ENCODE measurements at regions not wholly inside any gene's neighbourhood (a gene's known extent, or its start where the extent isn't known, plus 50 kb on each side); places are given as distances from the start of the nearest gene placed in this dataset.

GRCh38 chr7:115552766-115553165 is 477.8 kb downstream of the TFEC start:
- DNase-seq: no peak

DNA sequence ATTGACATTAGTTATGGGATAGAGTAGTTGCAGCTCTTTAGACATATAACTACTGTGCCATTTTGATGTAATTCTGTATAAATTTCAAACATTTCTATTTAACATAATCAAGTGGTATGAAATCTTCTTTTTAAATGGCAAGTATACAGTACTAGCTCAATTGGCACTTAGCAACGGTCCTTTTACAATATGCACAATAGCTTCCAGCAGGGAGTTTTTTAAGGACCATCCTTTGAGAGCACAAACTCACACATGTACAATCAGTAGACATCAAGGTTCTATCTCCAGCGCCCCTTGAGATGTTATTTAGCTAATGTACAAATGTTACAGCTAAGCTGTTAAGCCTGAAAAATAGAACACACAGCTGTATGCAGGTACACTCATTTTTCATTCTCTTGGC is 480.7 kb downstream of the TFEC start:
- DNase-seq: no peak

DNA sequence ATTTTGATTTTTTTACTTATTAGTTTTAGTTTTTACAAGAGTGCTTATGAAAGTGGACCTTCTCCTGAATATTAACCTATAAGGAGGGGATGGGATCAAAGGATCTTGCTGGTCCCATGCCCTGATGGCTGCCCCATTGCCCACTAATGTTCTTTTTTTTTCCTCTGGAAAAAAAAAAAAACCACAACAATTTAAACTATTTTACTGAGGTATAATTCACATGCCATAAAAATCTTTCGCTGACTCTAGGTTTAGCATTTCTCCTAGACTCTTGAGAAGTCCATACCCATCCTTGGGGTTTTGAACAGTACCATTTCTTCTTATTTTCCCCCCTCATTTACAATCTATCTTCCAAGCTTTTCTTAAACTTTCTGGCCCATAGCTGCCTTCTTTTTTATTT is 481.8 kb downstream of the TFEC start:
- no peak for DNase-seq

- no peak for DNase-seq
Measured at GRCh38 chr7:115546790-115547189, 483.8 kb downstream of the TFEC start.

DNA sequence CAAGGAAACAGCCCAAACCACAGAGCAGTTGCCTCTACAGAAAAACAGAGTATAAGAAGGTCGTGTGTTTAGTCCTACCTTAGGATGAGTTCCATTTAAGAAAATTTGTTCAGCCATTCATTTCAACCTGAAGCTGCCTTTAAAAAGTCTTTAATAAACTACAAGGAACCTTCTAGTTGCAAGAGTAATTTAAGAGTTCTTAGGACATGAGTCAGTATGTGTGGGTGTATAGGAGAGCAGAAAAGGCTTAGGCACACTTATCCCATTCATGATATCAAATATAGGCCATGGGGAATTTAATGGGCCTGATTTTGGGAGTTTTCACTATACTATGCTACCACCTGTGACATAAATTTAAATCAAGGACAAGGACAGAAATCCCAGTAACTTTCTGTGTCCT is 496.8 kb downstream of the TFEC start:
- no peak for DNase-seq

- DNase-seq: no peak
Measured at GRCh38 chr7:115526278-115526677, 504.3 kb downstream of the TFEC start.

GRCh38 chr7:115522174-115522573 is 508.4 kb downstream of the TFEC start:
- DNase-seq: no peak

DNA sequence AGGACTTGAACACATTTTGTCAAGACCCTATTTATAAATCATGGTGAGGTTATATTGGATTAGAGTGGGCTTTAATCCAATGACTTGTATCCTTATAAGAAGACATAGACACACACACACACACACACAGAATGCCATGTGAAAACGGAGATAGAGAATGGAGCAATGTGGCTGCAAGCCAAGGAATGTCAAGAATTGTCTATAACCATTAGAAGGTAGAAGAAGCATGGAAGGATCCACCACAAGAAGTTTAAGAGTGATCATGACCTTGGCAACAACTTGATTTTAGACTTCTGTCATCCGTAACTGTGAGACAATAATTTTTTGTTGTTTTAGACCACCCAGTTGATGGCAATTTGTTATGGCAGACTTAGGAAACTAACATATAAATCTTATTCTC is 514.2 kb downstream of the TFEC start:
- DNase-seq: no peak

DNA sequence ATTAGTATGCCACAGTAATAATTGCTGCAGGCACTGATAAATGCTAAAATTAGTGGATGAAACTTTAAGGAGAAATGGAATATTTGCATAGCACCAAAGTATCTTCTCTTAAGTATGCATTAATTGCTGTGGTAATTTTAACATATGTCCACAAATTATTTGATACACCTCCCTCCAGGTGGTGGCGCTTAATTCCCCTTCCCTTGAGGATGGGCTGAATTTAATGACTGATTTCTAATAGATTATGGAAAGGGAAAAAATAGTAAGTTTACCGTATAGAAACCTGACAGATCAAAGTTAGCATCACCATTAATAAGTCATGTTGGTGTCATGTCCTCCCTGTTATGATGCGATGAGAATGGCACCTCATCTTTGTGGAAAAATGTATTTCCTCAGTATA is 519.2 kb downstream of the TFEC start:
- no peak for DNase-seq

DNA sequence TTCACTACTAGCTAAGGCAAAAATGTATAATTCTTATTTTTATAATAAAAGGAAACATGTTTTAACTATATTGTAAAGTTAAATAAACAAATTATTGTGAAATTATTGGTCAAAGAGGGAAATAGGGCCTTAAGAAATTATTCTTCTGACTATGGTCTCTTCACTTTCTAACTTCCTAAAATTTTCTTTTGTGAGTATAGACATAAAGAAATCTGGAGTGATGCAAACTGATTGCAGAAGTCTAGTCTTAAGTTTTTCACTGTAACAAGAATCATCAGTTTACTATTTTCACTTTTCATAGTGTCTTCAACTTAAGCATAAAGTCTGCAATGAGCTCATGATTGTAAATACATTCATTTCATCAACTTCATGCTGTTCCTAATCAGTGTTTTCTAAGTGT is 525.4 kb downstream of the TFEC start:
- DNase-seq: no peak

DNA sequence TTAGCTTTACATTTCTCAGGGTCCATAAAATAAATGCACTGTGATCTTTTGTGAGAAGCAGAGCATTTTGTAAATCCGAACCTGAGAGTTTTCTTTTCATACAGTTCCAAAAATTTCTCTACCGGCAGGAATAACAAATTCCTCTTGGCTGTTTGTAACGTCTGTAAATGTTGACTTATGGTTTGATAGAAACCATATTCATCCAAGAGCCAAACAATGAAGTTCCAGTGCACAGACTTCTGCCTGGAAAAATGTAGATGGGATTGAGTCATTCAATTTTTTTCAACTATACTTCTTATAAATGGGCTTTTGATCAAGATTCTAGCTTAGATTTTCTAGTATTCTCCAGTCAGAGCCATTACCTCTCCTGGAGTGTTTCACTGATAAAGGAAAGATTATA is 530.6 kb downstream of the TFEC start:
- no peak for DNase-seq

DNA sequence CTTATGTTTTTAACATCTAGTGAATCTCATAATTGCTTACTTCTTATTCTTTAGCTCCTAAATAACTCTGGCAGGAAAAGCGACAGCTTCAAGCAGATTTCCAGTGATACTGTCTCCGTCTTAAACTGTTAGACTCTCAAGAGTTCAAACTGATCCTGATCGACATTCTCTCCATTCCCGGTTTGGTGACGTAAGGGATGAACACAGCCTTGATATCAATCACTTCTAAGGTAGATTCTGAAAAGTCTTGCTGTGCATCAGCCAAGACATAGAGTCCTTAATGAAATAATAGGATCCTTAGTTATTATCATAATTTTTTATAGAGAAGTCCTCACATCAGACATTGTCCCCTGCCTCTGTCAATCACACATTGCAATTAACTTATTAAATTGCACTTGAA is 534.6 kb downstream of the TFEC start:
- DNase-seq: no peak

DNA sequence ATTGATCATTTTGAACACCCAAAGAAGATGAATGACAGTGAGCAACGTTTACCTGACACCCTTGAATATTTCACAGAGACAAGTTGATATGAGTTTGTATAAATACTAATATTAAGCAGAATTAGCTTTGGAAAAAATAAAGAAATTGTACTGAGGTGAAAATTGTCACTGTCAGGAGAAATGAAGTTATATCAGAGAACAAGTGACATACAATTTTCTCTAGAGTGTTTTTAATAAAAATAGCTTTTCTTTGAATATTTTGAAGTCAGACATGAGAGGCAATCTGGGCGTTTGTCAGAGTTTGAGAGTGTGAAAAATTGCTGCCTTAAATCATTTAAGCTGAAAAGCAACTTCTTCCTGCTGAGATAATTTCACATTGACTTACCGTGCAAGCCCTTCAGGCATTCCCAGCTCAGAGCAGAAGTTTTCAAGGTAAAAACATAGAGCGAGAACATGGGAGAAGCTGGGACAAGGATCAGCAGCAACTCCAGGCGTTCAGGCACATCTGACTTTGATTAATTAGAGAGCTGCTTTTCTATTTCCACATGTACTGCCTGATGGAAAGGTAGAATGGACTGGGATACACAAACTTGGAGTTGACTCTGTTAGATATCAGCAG is 535.9 kb downstream of the TFEC start:
- DNase-seq: no peak

DNA sequence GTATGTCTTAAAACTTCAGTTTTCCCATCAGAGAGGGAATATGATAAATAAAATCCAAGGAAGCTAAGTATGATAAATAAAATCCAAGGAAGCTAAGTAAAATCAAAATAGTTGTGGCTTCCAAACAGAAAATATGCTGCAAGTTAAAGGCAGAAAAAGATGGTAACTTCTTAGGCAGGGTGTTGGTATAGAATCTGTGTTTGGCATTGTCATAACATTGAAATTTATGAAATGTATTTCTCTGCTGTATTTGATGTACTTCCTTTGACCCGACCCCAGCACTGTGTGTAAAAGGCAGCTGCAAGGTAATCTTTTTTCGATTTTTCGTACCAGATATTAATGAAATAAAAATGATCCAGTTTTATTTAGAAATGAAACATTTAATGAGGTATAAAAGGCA is 537.2 kb downstream of the TFEC start:
- DNase-seq: no peak

GRCh38 chr7:115491744-115492380 is 538.7 kb downstream of the TFEC start:
- no peak for DNase-seq

DNA sequence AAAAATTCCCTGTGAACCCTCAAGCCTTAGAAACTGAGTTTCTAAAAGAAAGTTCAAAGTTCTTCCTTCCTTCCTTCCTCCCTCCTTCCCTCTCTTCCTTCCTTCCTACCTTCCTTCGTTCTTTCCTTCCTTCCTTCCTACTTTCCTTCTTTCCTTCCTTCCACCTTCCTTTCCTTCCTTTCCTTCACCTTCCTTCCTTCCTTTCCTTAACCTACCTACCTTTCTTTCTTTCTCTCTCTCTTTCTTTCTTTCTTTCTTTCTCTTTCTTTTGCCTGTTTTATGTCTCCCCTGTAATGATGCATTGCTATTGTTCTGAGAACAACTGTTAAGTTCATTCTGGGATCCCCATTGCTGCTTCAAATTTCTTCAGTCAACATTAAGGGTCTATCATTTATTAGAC is 551.1 kb downstream of the TFEC start:
- no peak for DNase-seq

GRCh38 chr7:115478426-115478825 is 552.1 kb downstream of the TFEC start:
- no peak for DNase-seq

DNA sequence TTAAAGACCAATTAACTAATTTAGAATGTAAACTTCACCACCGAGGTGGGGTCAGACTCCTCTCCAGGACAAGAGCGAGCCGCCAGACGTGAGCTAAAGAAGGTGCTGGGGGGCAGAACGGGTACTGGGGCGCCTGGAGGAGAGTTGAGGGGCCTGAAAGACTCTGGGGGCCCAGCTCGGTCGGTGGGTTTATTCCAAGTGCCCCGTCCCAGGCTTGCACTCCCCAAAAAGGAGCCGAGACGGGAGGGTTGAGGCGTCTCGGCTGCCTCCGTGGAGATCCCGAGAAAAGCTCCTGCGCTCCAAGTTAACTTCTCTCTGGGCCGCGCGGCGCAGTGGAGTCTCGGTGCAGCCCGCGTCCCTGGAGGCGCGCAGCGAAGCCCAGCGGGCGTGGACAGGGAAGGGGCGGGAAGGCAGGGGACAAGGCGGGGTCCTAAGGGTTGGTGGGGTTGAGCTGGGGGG is 553.3 kb downstream of the TFEC start:
- DNase-seq: no peak

GRCh38 chr7:115476671-115477181 is 553.8 kb downstream of the TFEC start:
- peak; percentile 32 for DNase-seq

DNA sequence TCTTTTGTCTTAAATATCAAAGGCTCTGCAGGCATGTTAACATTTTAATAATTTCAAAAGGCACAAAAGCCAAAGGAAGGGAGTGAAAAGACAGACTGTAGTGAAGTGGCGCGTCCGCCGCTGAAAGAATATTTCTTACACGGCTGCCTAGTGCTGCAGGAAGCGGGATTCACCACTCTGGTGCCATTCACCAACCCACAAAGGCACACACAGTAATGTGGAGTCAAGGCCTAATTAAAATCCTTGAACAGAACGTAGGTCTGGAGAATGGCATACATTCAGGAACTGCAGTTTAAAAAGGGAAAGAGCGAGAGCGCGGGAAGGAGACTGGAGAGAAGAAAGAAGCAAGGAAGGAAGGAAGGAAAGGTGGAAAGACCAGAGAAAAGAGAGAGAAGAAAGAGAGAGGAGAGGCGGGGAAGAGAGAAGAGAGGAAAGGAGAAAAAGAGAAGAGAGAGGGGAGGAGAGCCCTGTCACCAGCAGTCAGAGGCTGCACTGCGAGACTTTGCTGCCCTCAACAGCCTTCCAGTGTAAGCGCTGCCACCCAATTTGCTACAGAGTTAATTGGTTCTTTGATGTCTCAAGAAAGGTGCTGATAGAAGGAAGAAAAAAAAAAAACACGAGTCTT is 554.0 kb downstream of the MDFIC start:
- DNase-seq: peak; percentile 18

DNA sequence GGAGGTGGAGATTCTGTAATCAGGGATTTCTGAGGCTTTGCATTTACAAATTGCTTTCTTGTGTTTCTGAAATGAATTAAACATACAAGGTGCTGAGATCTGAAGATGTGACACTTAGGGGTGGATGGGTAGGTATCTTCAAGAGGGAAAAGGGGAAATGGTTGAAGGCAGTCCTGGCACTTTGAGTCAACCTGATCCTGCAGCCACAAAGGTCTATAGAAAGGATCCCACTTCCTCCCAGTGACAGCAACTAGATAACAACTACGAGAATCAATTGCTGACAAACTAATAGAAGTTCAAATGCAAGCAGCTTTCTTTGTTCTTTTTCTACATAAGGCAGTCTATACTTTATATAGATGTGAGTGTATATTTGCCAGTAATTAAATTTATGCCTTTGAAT is 553.3 kb downstream of the MDFIC start:
- DNase-seq: no peak

DNA sequence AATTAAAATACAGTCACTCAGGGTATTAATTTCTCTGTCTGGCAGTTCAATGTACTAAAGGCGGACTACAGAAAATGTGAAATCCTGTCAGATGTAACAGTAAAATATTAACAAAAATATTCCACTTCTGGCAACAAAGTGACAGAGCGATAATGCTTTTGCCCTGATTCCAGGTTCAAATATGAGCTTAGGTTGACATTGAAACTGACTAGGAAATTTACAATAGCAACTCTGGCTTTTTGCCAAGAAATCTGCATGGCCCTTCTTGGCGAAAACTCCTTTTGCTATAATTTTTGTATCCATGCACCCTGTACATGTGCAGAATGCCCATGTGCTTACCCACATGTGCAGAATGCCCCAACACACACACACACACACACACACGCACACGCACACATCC is 552.2 kb downstream of the MDFIC start:
- no peak for DNase-seq

DNA sequence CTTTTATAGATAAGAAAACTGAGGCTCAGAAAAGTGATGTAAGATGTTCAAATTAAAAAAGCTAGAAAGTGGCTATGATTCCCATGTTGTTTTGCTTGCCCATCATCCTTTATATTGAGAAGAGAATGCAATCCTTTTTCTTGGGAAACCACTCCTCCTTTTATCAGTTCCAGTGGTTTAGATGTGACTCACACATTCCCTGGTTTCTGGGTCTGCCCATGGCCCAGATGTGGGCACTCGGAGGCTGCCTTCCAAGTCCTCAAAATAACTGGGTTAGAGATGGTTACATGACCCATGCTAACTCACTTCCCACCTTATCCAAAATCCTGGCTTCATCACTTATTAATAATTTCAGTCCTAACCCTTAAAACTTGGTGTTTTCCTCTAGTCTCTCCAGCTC is 550.0 kb downstream of the MDFIC start:
- DNase-seq: no peak

GRCh38 chr7:115462301-115463015 is 540.6 kb downstream of the MDFIC start:
- DNase-seq: no peak

Data from NCI-H774 (cell line).